T-helper 2 cell treated with Interferon-gamma antibody and Interleukin-4, amounts not matched to agents 5 μg/mL and 100 μg/mL, for 36 hours (primary cell): ENCODE measurements at regions not wholly inside any gene's neighbourhood (a gene's known extent, or its start where the extent isn't known, plus 50 kb on each side); places are given as distances from the start of the nearest gene placed in this dataset.

Source experiments
- DNase-seq: peaks from one replicate; pipeline ENCODE4 v3.0.0; 2021; ENCODE audit warnings: low spot score
- H3K27ac Mint-ChIP-seq: one replicate; pipeline ENCODE4 v1.8.0; 2021; ENCODE audit warnings: mild to moderate bottlenecking, mixed read lengths
- H3K27me3 Mint-ChIP-seq: one replicate; pipeline ENCODE4 v1.8.0; 2021; ENCODE audit warnings: low read depth, mixed read lengths
- H3K36me3 Mint-ChIP-seq: one replicate; pipeline ENCODE4 v1.8.0; 2021; ENCODE audit warnings: low read depth, mixed read lengths
- H3K4me1 Mint-ChIP-seq: one replicate; pipeline ENCODE4 v1.8.0; 2021; ENCODE audit warnings: low read depth, mixed read lengths
- H3K4me3 Mint-ChIP-seq: one replicate; pipeline ENCODE4 v1.8.0; 2022; ENCODE audit warnings: mild to moderate bottlenecking, moderate library complexity, mixed read lengths
- H3K9me3 Mint-ChIP-seq: one replicate; pipeline ENCODE4 v1.8.0; 2021; ENCODE audit warnings: mixed read lengths

- Mint-ChIP-seq H3K4me1 (no peaks in the 10 kb centered on the region), H3K36me3 (no peaks in the 10 kb centered on the region), H3K27ac (no peak overlapping the region), H3K27me3 (no peaks in the 10 kb centered on the region), H3K4me3 (no peak overlapping the region), H3K9me3 (no peaks in the 10 kb centered on the region)
- DNase-seq: no peak
These were observed 496.7 kb downstream of the SPRY1 start for GRCh38 chr4:123893011-123893981.

- Mint-ChIP-seq H3K9me3 (no peaks in the 10 kb centered on the region), H3K36me3 (no peaks in the 10 kb centered on the region), H3K4me1 (no peaks in the 10 kb centered on the region), H3K27ac (no peak overlapping the region), H3K4me3 (no peak overlapping the region), H3K27me3 (no peaks in the 10 kb centered on the region)
- no peak for DNase-seq
These were observed 500.0 kb downstream of the SPRY1 start for GRCh38 chr4:123896446-123897071.

GRCh38 chr4:123898946-123899666 lies 502.5 kb downstream of the SPRY1 start:
- Mint-ChIP-seq H3K27me3 (no peaks in the 10 kb centered on the region), H3K36me3 (no peaks in the 10 kb centered on the region), H3K4me1 (no peaks in the 10 kb centered on the region), H3K4me3 (no peak overlapping the region), H3K9me3 (no peaks in the 10 kb centered on the region), H3K27ac (no peak overlapping the region)
- DNase-seq: no peak

- no peaks in the 10 kb centered on the region for H3K36me3 Mint-ChIP-seq
- DNase-seq: no peak
- H3K27ac Mint-ChIP-seq: no peak overlapping the region
- no peaks in the 10 kb centered on the region for H3K9me3 Mint-ChIP-seq
- H3K4me1 Mint-ChIP-seq: no peaks in the 10 kb centered on the region
- H3K27me3 Mint-ChIP-seq: no peaks in the 10 kb centered on the region
- no peak overlapping the region for H3K4me3 Mint-ChIP-seq
These were observed 508.3 kb downstream of the SPRY1 start for GRCh38 chr4:123904882-123905281.

- no peak overlapping the region for H3K27ac Mint-ChIP-seq
- no peak overlapping the region for H3K4me3 Mint-ChIP-seq
- no peaks in the 10 kb centered on the region for H3K4me1 Mint-ChIP-seq
- H3K36me3 Mint-ChIP-seq: no peaks in the 10 kb centered on the region
- no peaks in the 10 kb centered on the region for H3K27me3 Mint-ChIP-seq
- no peak for DNase-seq
- H3K9me3 Mint-ChIP-seq: no peaks in the 10 kb centered on the region
These were observed 517.0 kb downstream of the SPRY1 start for GRCh38 chr4:123913598-123913997.

GRCh38 chr4:123916821-123917220 lies 520.2 kb downstream of the SPRY1 start:
- no peaks in the 10 kb centered on the region for H3K4me1 Mint-ChIP-seq
- H3K4me3 Mint-ChIP-seq: no peak overlapping the region
- no peak overlapping the region for H3K27ac Mint-ChIP-seq
- H3K9me3 Mint-ChIP-seq: no peaks in the 10 kb centered on the region
- H3K27me3 Mint-ChIP-seq: no peaks in the 10 kb centered on the region
- no peak for DNase-seq
- H3K36me3 Mint-ChIP-seq: no peaks in the 10 kb centered on the region

- Mint-ChIP-seq H3K9me3 (no peaks in the 10 kb centered on the region), H3K4me3 (no peak overlapping the region), H3K27ac (no peak overlapping the region), H3K4me1 (no peaks in the 10 kb centered on the region), H3K36me3 (no peaks in the 10 kb centered on the region), H3K27me3 (no peaks in the 10 kb centered on the region)
- no peak for DNase-seq
These were observed 523.0 kb downstream of the SPRY1 start for GRCh38 chr4:123919576-123920098.

GRCh38 chr4:123921339-123921738 lies 524.7 kb downstream of the SPRY1 start:
- Mint-ChIP-seq H3K4me1 (no peaks in the 10 kb centered on the region), H3K9me3 (no peaks in the 10 kb centered on the region), H3K36me3 (no peaks in the 10 kb centered on the region)

GRCh38 chr4:123922847-123923246 lies 526.3 kb downstream of the SPRY1 start:
- H3K4me1 Mint-ChIP-seq: no peaks in the 10 kb centered on the region

More at GRCh38 chr4:123921339-123921738, 524.7 kb downstream of the SPRY1 start:
- H3K27me3 Mint-ChIP-seq: no peaks in the 10 kb centered on the region
- H3K4me3 Mint-ChIP-seq: no peak overlapping the region
- H3K27ac Mint-ChIP-seq: no peak overlapping the region
- no peak for DNase-seq

GRCh38 chr4:123924536-123924935 lies 527.9 kb downstream of the SPRY1 start:
- Mint-ChIP-seq H3K27me3 (no peaks in the 10 kb centered on the region), H3K9me3 (no peaks in the 10 kb centered on the region), H3K27ac (no peak overlapping the region), H3K36me3 (no peaks in the 10 kb centered on the region), H3K4me3 (no peak overlapping the region), H3K4me1 (no peaks in the 10 kb centered on the region)
- DNase-seq: no peak

More at GRCh38 chr4:123922847-123923246, 526.3 kb downstream of the SPRY1 start:
- Mint-ChIP-seq H3K36me3 (no peaks in the 10 kb centered on the region), H3K27ac (no peak overlapping the region), H3K4me3 (no peak overlapping the region), H3K27me3 (no peaks in the 10 kb centered on the region), H3K9me3 (no peaks in the 10 kb centered on the region)
- DNase-seq: no peak

GRCh38 chr4:123929565-123929964 lies 533.0 kb downstream of the SPRY1 start:
- Mint-ChIP-seq H3K27ac (no peak overlapping the region), H3K27me3 (no peaks in the 10 kb centered on the region), H3K4me3 (no peak overlapping the region), H3K4me1 (no peaks in the 10 kb centered on the region), H3K36me3 (no peaks in the 10 kb centered on the region), H3K9me3 (no peaks in the 10 kb centered on the region)
- DNase-seq: no peak

GRCh38 chr4:123930996-123931395 lies 534.4 kb downstream of the SPRY1 start:
- Mint-ChIP-seq H3K4me3 (no peak overlapping the region), H3K36me3 (no peaks in the 10 kb centered on the region), H3K4me1 (no peaks in the 10 kb centered on the region), H3K9me3 (no peaks in the 10 kb centered on the region), H3K27me3 (no peaks in the 10 kb centered on the region), H3K27ac (no peak overlapping the region)
- no peak for DNase-seq

GRCh38 chr4:123934096-123934495 lies 537.5 kb downstream of the SPRY1 start:
- Mint-ChIP-seq H3K4me1 (no peaks in the 10 kb centered on the region), H3K27me3 (no peaks in the 10 kb centered on the region), H3K36me3 (no peaks in the 10 kb centered on the region), H3K27ac (no peak overlapping the region), H3K9me3 (no peaks in the 10 kb centered on the region), H3K4me3 (no peak overlapping the region)
- no peak for DNase-seq

- Mint-ChIP-seq H3K36me3 (no peaks in the 10 kb centered on the region), H3K9me3 (no peaks in the 10 kb centered on the region), H3K27me3 (no peaks in the 10 kb centered on the region), H3K27ac (no peak overlapping the region), H3K4me3 (no peak overlapping the region), H3K4me1 (no peaks in the 10 kb centered on the region)
- DNase-seq: no peak
These were observed 540.0 kb downstream of the SPRY1 start for GRCh38 chr4:123936621-123937043.
